ENCODE measurements at regions not wholly inside any gene's neighbourhood (a gene's known extent, or its start where the extent isn't known, plus 50 kb on each side); places are given as distances from the start of the nearest gene placed in this dataset.
A peak's percentile ranks its signal among the peaks of the same experiment; 100 is the strongest.
"Not testable (repeated sequence)": the region's sequence is repeated elsewhere in the genome, so short reads cannot be mapped to it uniquely, and the experiment has no call there.

GRCh38 chr6:6483733-6484132 is 104.8 kb upstream of the LY86 start:
- no peak for DNase-seq

- DNase-seq, result no peak
These were observed 103.8 kb upstream of the LY86 start for GRCh38 chr6:6484681-6485080.

GRCh38 chr6:6486595-6486994 is 101.9 kb upstream of the LY86 start:
- no peak for DNase-seq

- no peak for DNase-seq
These were observed 96.8 kb upstream of the LY86 start for GRCh38 chr6:6491761-6492160.

- no peak for DNase-seq
These were observed 95.8 kb upstream of the LY86 start for GRCh38 chr6:6492675-6493074.

- DNase-seq, result not testable (repeated sequence)
These were observed 94.4 kb upstream of the LY86 start for GRCh38 chr6:6494139-6494538.

- DNase-seq, result peak in 1 of 2 donors; percentile 14
These were observed 93.8 kb upstream of the LY86 start for GRCh38 chr6:6494677-6495076.

GRCh38 chr6:6495851-6496250 is 92.7 kb upstream of the LY86 start:
- DNase-seq, result no peak

GRCh38 chr6:6497541-6497940 is 91.0 kb upstream of the LY86 start:
- DNase-seq, result no peak

GRCh38 chr6:6497976-6498375 is 90.5 kb upstream of the LY86 start:
- DNase-seq, result no peak

- no peak for DNase-seq
These were observed 85.3 kb upstream of the LY86 start for GRCh38 chr6:6503191-6503590.

- no peak for DNase-seq
These were observed 83.4 kb upstream of the LY86 start for GRCh38 chr6:6505111-6505510.

- DNase-seq, result no peak
These were observed 79.9 kb upstream of the LY86 start for GRCh38 chr6:6508643-6509042.

GRCh38 chr6:6509284-6509683 is 79.2 kb upstream of the LY86 start:
- no peak for DNase-seq

- DNase-seq, result no peak
These were observed 75.8 kb upstream of the LY86 start for GRCh38 chr6:6512711-6513110.

- DNase-seq, result peak; percentile 46 to 47
These were observed 72.6 kb upstream of the LY86 start for GRCh38 chr6:6515691-6516607.

GRCh38 chr6:6516666-6517458 is 71.7 kb upstream of the LY86 start:
- no peak for DNase-seq

- no peak for DNase-seq
These were observed 69.7 kb upstream of the LY86 start for GRCh38 chr6:6518631-6519427.

- DNase-seq, result no peak
These were observed 66.5 kb upstream of the LY86 start for GRCh38 chr6:6521961-6522482.

- no peak for DNase-seq
These were observed 65.8 kb upstream of the LY86 start for GRCh38 chr6:6522709-6523108.

- DNase-seq, result no peak
These were observed 63.6 kb upstream of the LY86 start for GRCh38 chr6:6524951-6525350.

- DNase-seq, result no peak
These were observed 62.6 kb upstream of the LY86 start for GRCh38 chr6:6525933-6526332.

- DNase-seq, result no peak
These were observed 59.2 kb upstream of the LY86 start for GRCh38 chr6:6529275-6529674.

All from stimulated activated CD4-positive, alpha-beta T cell treated with anti-CD3 and anti-CD28 coated beads, Interleukin-2, amount 100 ng/mL, for 48 hours (primary cell).